ENCODE measurements at regions not wholly inside any gene's neighbourhood (a gene's known extent, or its start where the extent isn't known, plus 50 kb on each side); places are given as distances from the start of the nearest gene placed in this dataset.

- H3K9me2 ChIP-seq (ENCODE audit: low read depth, low read length): no peaks in the 10 kb centered on the region
- H3K4me3 ChIP-seq (ENCODE audit: low read depth, low read length, poor library complexity, severe bottlenecking): no peak overlapping the region
- no peaks in the 10 kb centered on the region for H3K4me1 ChIP-seq (ENCODE audit: insufficient read depth, low read length, severe bottlenecking)
- H3K9ac ChIP-seq (ENCODE audit: low read length): no peak overlapping the region
- H3K4me2 ChIP-seq (ENCODE audit: low read length): no peak overlapping the region
- no peaks in the 10 kb centered on the region for H3K9me3 ChIP-seq (ENCODE audit: low read length)
- no peaks in the 10 kb centered on the region for H3K36me3 ChIP-seq (ENCODE audit: insufficient read depth, low read length)
- H4K20me1 ChIP-seq (ENCODE audit: insufficient read depth, low read length): no peaks in the 10 kb centered on the region
- no peak overlapping the region for H2AFZ ChIP-seq (ENCODE audit: low read length)
- H3K27me3 ChIP-seq (ENCODE audit: insufficient read depth, low read length): no peaks in the 10 kb centered on the region
- no peak overlapping the region for H3K27ac ChIP-seq (ENCODE audit: low read depth, low read length, poor library complexity, severe bottlenecking)
- no peaks in the 10 kb centered on the region for H3K79me2 ChIP-seq (ENCODE audit: insufficient read depth, low read length)
- H3F3A ChIP-seq (ENCODE audit: insufficient read depth, low read length): no peaks in the 10 kb centered on the region
- TF ChIP-seq EZH2 (IDR thresholded peaks at IDR 0.05; ENCODE audit: borderline replicate concordance, low read length) (no peak), CTCF (IDR thresholded peaks at IDR 0.05; ENCODE audit: low read length) (no peak)
Observed at GRCh38 chr2:228827056-228827700, 443.9 kb downstream of the PID1 start.

DNA sequence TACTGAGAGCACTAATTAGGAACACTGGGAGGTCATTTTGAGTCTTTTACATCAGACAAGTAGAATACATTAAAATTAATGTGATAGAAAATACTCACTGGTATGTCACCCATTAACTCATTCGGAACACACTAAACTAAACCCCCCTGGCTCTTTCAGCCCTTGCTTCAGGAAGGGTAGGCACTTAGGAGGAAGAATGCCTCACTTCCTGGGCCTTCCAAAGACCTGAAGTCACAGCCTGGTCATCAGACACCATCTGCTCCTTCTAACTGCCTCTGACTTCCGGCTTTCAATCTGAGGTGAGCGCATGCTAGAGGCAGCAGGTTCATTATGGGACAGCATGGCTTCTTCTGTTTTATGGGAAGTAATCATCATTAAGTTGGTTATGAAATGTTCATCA is 451.4 kb downstream of the PID1 start:
- Histone ChIP-seq H3K27me3 (ENCODE audit: insufficient read depth, low read length) (no peaks in the 10 kb centered on the region), H3K4me3 (ENCODE audit: low read depth, low read length, poor library complexity, severe bottlenecking) (no peak overlapping the region), H4K20me1 (ENCODE audit: insufficient read depth, low read length) (no peaks in the 10 kb centered on the region), H3K9ac (ENCODE audit: low read length) (no peak overlapping the region), H2AFZ (ENCODE audit: low read length) (no peak overlapping the region), H3K79me2 (ENCODE audit: insufficient read depth, low read length) (no peaks in the 10 kb centered on the region), H3K27ac (ENCODE audit: low read depth, low read length, poor library complexity, severe bottlenecking) (no peak overlapping the region), H3F3A (ENCODE audit: insufficient read depth, low read length) (no peaks in the 10 kb centered on the region), H3K36me3 (ENCODE audit: insufficient read depth, low read length) (no peaks in the 10 kb centered on the region), H3K9me2 (ENCODE audit: low read depth, low read length) (no peaks in the 10 kb centered on the region), H3K4me2 (ENCODE audit: low read length) (no peak overlapping the region), H3K4me1 (ENCODE audit: insufficient read depth, low read length, severe bottlenecking) (no peaks in the 10 kb centered on the region), H3K9me3 (ENCODE audit: low read length) (no peaks in the 10 kb centered on the region)
- TF ChIP-seq CTCF (IDR thresholded peaks at IDR 0.05; ENCODE audit: low read length) (no peak), EZH2 (IDR thresholded peaks at IDR 0.05; ENCODE audit: borderline replicate concordance, low read length) (no peak)

- no peaks in the 10 kb centered on the region for H3K9me3 ChIP-seq (ENCODE audit: low read length)
- no peaks in the 10 kb centered on the region for H3F3A ChIP-seq (ENCODE audit: insufficient read depth, low read length)
- no peaks in the 10 kb centered on the region for H3K4me1 ChIP-seq (ENCODE audit: insufficient read depth, low read length, severe bottlenecking)
- H3K79me2 ChIP-seq (ENCODE audit: insufficient read depth, low read length): no peaks in the 10 kb centered on the region
- no peaks in the 10 kb centered on the region for H4K20me1 ChIP-seq (ENCODE audit: insufficient read depth, low read length)
- no peak overlapping the region for H3K9ac ChIP-seq (ENCODE audit: low read length)
- no peak overlapping the region for H3K4me2 ChIP-seq (ENCODE audit: low read length)
- H3K36me3 ChIP-seq (ENCODE audit: insufficient read depth, low read length): no peaks in the 10 kb centered on the region
- H3K27me3 ChIP-seq (ENCODE audit: insufficient read depth, low read length): no peaks in the 10 kb centered on the region
- no peak for TF ChIP-seq CTCF (IDR thresholded peaks at IDR 0.05; ENCODE audit: low read length)
- TF ChIP-seq EZH2 (IDR thresholded peaks at IDR 0.05; ENCODE audit: borderline replicate concordance, low read length): no peak
- no peak overlapping the region for H2AFZ ChIP-seq (ENCODE audit: low read length)
- H3K27ac ChIP-seq (ENCODE audit: low read depth, low read length, poor library complexity, severe bottlenecking): no peak overlapping the region
- no peak overlapping the region for H3K4me3 ChIP-seq (ENCODE audit: low read depth, low read length, poor library complexity, severe bottlenecking)
- no peaks in the 10 kb centered on the region for H3K9me2 ChIP-seq (ENCODE audit: low read depth, low read length)
Observed at GRCh38 chr2:228802181-228803071, 468.7 kb downstream of the PID1 start.
